ENCODE measurements at regions not wholly inside any gene's neighbourhood (a gene's known extent, or its start where the extent isn't known, plus 50 kb on each side); places are given as distances from the start of the nearest gene placed in this dataset.
"Not testable (repeated sequence)": the region's sequence is repeated elsewhere in the genome, so short reads cannot be mapped to it uniquely, and the experiment has no call there.

GRCh38 chr2:234374150-234374508, 122.8 kb downstream of the ARL4C start:
- CTCF ChIA-PET, result interaction anchor here (1.2 to 2.3 kb wide), 5 partner anchors 8 to 385 kb away, joined by 3 to 6 read pairs (median 4); no protein-coding TSS in a partner anchor
- peaks cover 2% of the 10 kb centered on the region for H3K36me3 Mint-ChIP-seq (ENCODE audit: low read depth)

GRCh38 chr2:234373481-234374149, 123.3 kb downstream of the ARL4C start:
- Mint-ChIP-seq H3K27ac (peak overlapping the region; percentile 69), H3K36me3 (ENCODE audit: low read depth) (no peaks in the 10 kb centered on the region), H3K4me3 (no peak overlapping the region), H3K27me3 (ENCODE audit: low read depth) (no peaks in the 10 kb centered on the region), H3K4me1 (ENCODE audit: low read depth) (peaks cover 56% of the 10 kb centered on the region), H3K9me3 (ENCODE audit: insufficient read depth) (no peaks in the 10 kb centered on the region)
- ChIA-PET POLR2A (interaction anchor here (0.5 to 1.8 kb wide), 9 partner anchors 47 to 124 kb away, joined by 3 to 8 read pairs (median 4); partner anchors contain the start of gene ARL4C), CTCF (interaction anchor here (0.8 to 2.7 kb wide), 10 partner anchors 9 to 384 kb away, joined by 3 to 16 read pairs (median 4); no protein-coding TSS in a partner anchor)
- ATAC-seq (no peak), DNase-seq (no peak)

More at GRCh38 chr2:234374150-234374508, 122.8 kb downstream of the ARL4C start:
- ATAC-seq, result no peak
- no peaks in the 10 kb centered on the region for H3K27me3 Mint-ChIP-seq (ENCODE audit: low read depth)
- H3K9me3 Mint-ChIP-seq (ENCODE audit: insufficient read depth), result no peaks in the 10 kb centered on the region
- no peak overlapping the region for H3K27ac Mint-ChIP-seq
- POLR2A ChIA-PET, result interaction anchor here (0.5 to 1.8 kb wide), 3 partner anchors 47 to 123 kb away, joined by 3 to 5 read pairs (median 3); partner anchors contain the start of gene ARL4C
- H3K4me1 Mint-ChIP-seq (ENCODE audit: low read depth), result peaks cover 51% of the 10 kb centered on the region
- no peak overlapping the region for H3K4me3 Mint-ChIP-seq
- no peak for DNase-seq

GRCh38 chr2:234373060-234373459, 123.8 kb downstream of the ARL4C start:
- ATAC-seq, result peak; percentile 24
- H3K36me3 Mint-ChIP-seq (ENCODE audit: low read depth), result peaks cover 4% of the 10 kb centered on the region
- peaks cover 61% of the 10 kb centered on the region for H3K4me1 Mint-ChIP-seq (ENCODE audit: low read depth)
- CTCF ChIA-PET, result interaction anchor here (0.8 to 2.7 kb wide), 9 partner anchors 20 to 238 kb away, joined by 3 to 16 read pairs (median 4); no protein-coding TSS in a partner anchor
- POLR2A ChIA-PET, result interaction anchor here (0.6 to 1.8 kb wide), 9 partner anchors 53 to 124 kb away, joined by 3 to 8 read pairs (median 4); partner anchors contain the start of gene ARL4C
- H3K9me3 Mint-ChIP-seq (ENCODE audit: insufficient read depth), result no peaks in the 10 kb centered on the region
- H3K27ac Mint-ChIP-seq, result peak overlapping the region; percentile 69
- DNase-seq, result no peak
- H3K27me3 Mint-ChIP-seq (ENCODE audit: low read depth), result no peaks in the 10 kb centered on the region
- peak overlapping the region; percentile 35 for H3K4me3 Mint-ChIP-seq

GRCh38 chr2:234372506-234372905, 124.4 kb downstream of the ARL4C start:
- DNase-seq, result no peak
- H3K4me1 Mint-ChIP-seq (ENCODE audit: low read depth), result peaks cover 66% of the 10 kb centered on the region
- POLR2A ChIA-PET, result interaction anchor here (0.8 to 1.8 kb wide), 5 partner anchors 82 to 125 kb away, joined by 4 to 8 read pairs (median 5); partner anchors contain the start of gene ARL4C
- ATAC-seq, result no peak
- peak overlapping the region; percentile 60 for H3K27ac Mint-ChIP-seq
- no peaks in the 10 kb centered on the region for H3K9me3 Mint-ChIP-seq (ENCODE audit: insufficient read depth)
- H3K27me3 Mint-ChIP-seq (ENCODE audit: low read depth), result no peaks in the 10 kb centered on the region
- CTCF ChIA-PET, result interaction anchor here (0.9 to 2.7 kb wide), 6 partner anchors 26 to 237 kb away, joined by 3 to 16 read pairs (median 4); no protein-coding TSS in a partner anchor
- H3K36me3 Mint-ChIP-seq (ENCODE audit: low read depth), result peaks cover 4% of the 10 kb centered on the region
- H3K4me3 Mint-ChIP-seq, result peak overlapping the region; percentile 50

GRCh38 chr2:234368861-234369261, 128.0 kb downstream of the ARL4C start:
- POLR2A ChIA-PET, result interaction anchor here (0.6 to 2.0 kb wide), 9 partner anchors 43 to 128 kb away, joined by 3 to 9 read pairs (median 4); partner anchors contain the start of gene ARL4C
- Mint-ChIP-seq H3K9me3 (ENCODE audit: insufficient read depth) (no peaks in the 10 kb centered on the region), H3K4me3 (no peak overlapping the region), H3K27ac (peak overlapping the region; percentile 64), H3K4me1 (ENCODE audit: low read depth) (peaks cover 72% of the 10 kb centered on the region), H3K27me3 (ENCODE audit: low read depth) (no peaks in the 10 kb centered on the region), H3K36me3 (ENCODE audit: low read depth) (peaks cover 4% of the 10 kb centered on the region)
- DNase-seq, result peak; percentile 66
- CTCF ChIA-PET, result interaction anchor here (0.7 to 3.6 kb wide), 18 partner anchors 8 to 127 kb away, joined by 3 to 25 read pairs (median 4); no protein-coding TSS in a partner anchor
- ATAC-seq, result peak; percentile 88

- Mint-ChIP-seq H3K27me3 (ENCODE audit: low read depth) (no peaks in the 10 kb centered on the region), H3K9me3 (ENCODE audit: insufficient read depth) (no peaks in the 10 kb centered on the region), H3K36me3 (ENCODE audit: low read depth) (peaks cover 4% of the 10 kb centered on the region), H3K27ac (peak overlapping the region; percentile 36), H3K4me1 (ENCODE audit: low read depth) (peaks cover 58% of the 10 kb centered on the region), H3K4me3 (no peak overlapping the region)
- ChIA-PET POLR2A (interaction anchor here (0.6 kb wide), 1 partner anchor 126 kb away, joined by 3 read pairs; no protein-coding TSS in a partner anchor), CTCF (interaction anchor here (0.9 to 3.6 kb wide), 3 partner anchors 11 to 78 kb away, joined by 3 to 25 read pairs (median 4); no protein-coding TSS in a partner anchor)
- ATAC-seq (no peak), DNase-seq (no peak)
Observed at GRCh38 chr2:234366891-234367290, 130.0 kb downstream of the ARL4C start.

GRCh38 chr2:234364661-234365060, 132.2 kb downstream of the ARL4C start:
- Mint-ChIP-seq H3K27me3 (ENCODE audit: low read depth) (no peaks in the 10 kb centered on the region), H3K36me3 (ENCODE audit: low read depth) (peaks cover 4% of the 10 kb centered on the region), H3K4me3 (no peak overlapping the region), H3K9me3 (ENCODE audit: insufficient read depth) (no peaks in the 10 kb centered on the region), H3K27ac (no peak overlapping the region), H3K4me1 (ENCODE audit: low read depth) (peaks cover 42% of the 10 kb centered on the region)
- no peak for DNase-seq
- CTCF ChIA-PET, result no interaction called here
- POLR2A ChIA-PET, result no interaction called here
- no peak for ATAC-seq

GRCh38 chr2:234363647-234364294, 133.1 kb downstream of the ARL4C start:
- H3K27me3 Mint-ChIP-seq (ENCODE audit: low read depth), result no peaks in the 10 kb centered on the region
- peaks cover 33% of the 10 kb centered on the region for H3K4me1 Mint-ChIP-seq (ENCODE audit: low read depth)
- ChIA-PET POLR2A (interaction anchor here (0.6 kb wide), 1 partner anchor 405 kb away, joined by 5 read pairs; no protein-coding TSS in a partner anchor), CTCF (interaction anchor here (0.7 to 1.4 kb wide), 2 partner anchors 10 to 91 kb away, joined by 3 read pairs; no protein-coding TSS in a partner anchor)
- H3K36me3 Mint-ChIP-seq (ENCODE audit: low read depth), result peaks cover 7% of the 10 kb centered on the region
- ATAC-seq, result no peak
- no peak for DNase-seq
- H3K4me3 Mint-ChIP-seq, result no peak overlapping the region
- no peak overlapping the region for H3K27ac Mint-ChIP-seq
- peaks cover 4% of the 10 kb centered on the region for H3K9me3 Mint-ChIP-seq (ENCODE audit: insufficient read depth)

GRCh38 chr2:234363011-234363487, 133.8 kb downstream of the ARL4C start:
- ATAC-seq (no peak), DNase-seq (no peak)
- Mint-ChIP-seq H3K4me3 (no peak overlapping the region), H3K36me3 (ENCODE audit: low read depth) (peaks cover 4% of the 10 kb centered on the region), H3K9me3 (ENCODE audit: insufficient read depth) (peaks cover 4% of the 10 kb centered on the region), H3K27ac (no peak overlapping the region), H3K4me1 (ENCODE audit: low read depth) (peaks cover 26% of the 10 kb centered on the region), H3K27me3 (ENCODE audit: low read depth) (no peaks in the 10 kb centered on the region)
- ChIA-PET POLR2A (no interaction called here), CTCF (interaction anchor here (0.7 to 1.4 kb wide), 2 partner anchors 9 to 92 kb away, joined by 3 read pairs; no protein-coding TSS in a partner anchor)

- POLR2A ChIA-PET; H3K36me3 Mint-ChIP-seq (ENCODE audit: low read depth); ATAC-seq; H3K4me3 Mint-ChIP-seq; H3K27ac Mint-ChIP-seq; DNase-seq; H3K9me3 Mint-ChIP-seq (ENCODE audit: insufficient read depth); H3K27me3 Mint-ChIP-seq (ENCODE audit: low read depth): not testable (repeated sequence)
- CTCF ChIA-PET, result interaction anchor here (1.6 kb wide), 1 partner anchor 9 kb away, joined by 4 read pairs; no protein-coding TSS in a partner anchor
- H3K4me1 Mint-ChIP-seq (ENCODE audit: low read depth), result peaks cover 19% of the 10 kb centered on the region
Observed at GRCh38 chr2:234360313-234360975, 136.4 kb downstream of the ARL4C start.

GRCh38 chr2:234357666-234358065, 139.2 kb downstream of the ARL4C start:
- H3K27ac Mint-ChIP-seq, result no peak overlapping the region
- no peak overlapping the region for H3K4me3 Mint-ChIP-seq
- DNase-seq (no peak), ATAC-seq (no peak)
- peaks cover 8% of the 10 kb centered on the region for H3K36me3 Mint-ChIP-seq (ENCODE audit: low read depth)
- POLR2A ChIA-PET, result no interaction called here
- CTCF ChIA-PET, result interaction anchor here (2.2 kb wide), 1 partner anchor 11 kb away, joined by 6 read pairs; no protein-coding TSS in a partner anchor
- H3K27me3 Mint-ChIP-seq (ENCODE audit: low read depth), result no peaks in the 10 kb centered on the region
- H3K9me3 Mint-ChIP-seq (ENCODE audit: insufficient read depth), result peaks cover 11% of the 10 kb centered on the region
- peaks cover 20% of the 10 kb centered on the region for H3K4me1 Mint-ChIP-seq (ENCODE audit: low read depth)

Data from activated CD8-positive, alpha-beta T cell treated with anti-CD3 and anti-CD28 coated beads, Interleukin-2, amount 10 ng/mL, durations not matched to agents 7 days and 5 days (primary cell).